ENCODE measurements at regions not wholly inside any gene's neighbourhood (a gene's known extent, or its start where the extent isn't known, plus 50 kb on each side); places are given as distances from the start of the nearest gene placed in this dataset.
A peak's percentile ranks its signal among the peaks of the same experiment; 100 is the strongest.

DNA sequence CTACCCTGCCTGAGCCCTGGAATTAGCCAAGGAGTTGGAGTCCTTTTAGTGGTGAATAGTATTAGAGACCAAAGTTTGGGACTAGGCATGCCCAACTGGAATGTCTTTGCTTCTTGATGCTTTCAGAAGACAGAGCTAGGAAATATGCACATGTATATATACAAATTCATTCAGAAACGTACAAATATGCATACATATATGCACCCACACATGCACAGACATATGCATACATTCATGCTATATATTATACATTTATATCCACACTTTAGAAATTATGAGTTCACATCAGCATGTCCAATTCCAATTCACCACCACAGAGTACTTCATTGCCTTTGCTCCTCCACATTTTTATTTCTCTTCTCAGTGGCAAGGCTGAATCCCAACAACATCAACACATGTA lies 398.3 kb upstream of the MPDZ start:
- H3K36me3 ChIP-seq (ENCODE audit: control insufficient read depth, insufficient read depth, low read length): no peaks in the 10 kb centered on the region
- no peak for DNase-seq
- no peak overlapping the region for H3K4me3 Mint-ChIP-seq
- no peaks in the 10 kb centered on the region for H3K27me3 Mint-ChIP-seq (ENCODE audit: insufficient read depth)
- H3K4me1 ChIP-seq (ENCODE audit: control insufficient read depth, insufficient read depth, low read length): peaks cover 3% of the 10 kb centered on the region
- no peak overlapping the region for H3K27ac Mint-ChIP-seq
- no peak overlapping the region for H3K4me3 ChIP-seq (ENCODE audit: low read length)
- H3K9me3 ChIP-seq (ENCODE audit: control insufficient read depth, low read length): no peaks in the 10 kb centered on the region
- TF ChIP-seq, protein P1, sequence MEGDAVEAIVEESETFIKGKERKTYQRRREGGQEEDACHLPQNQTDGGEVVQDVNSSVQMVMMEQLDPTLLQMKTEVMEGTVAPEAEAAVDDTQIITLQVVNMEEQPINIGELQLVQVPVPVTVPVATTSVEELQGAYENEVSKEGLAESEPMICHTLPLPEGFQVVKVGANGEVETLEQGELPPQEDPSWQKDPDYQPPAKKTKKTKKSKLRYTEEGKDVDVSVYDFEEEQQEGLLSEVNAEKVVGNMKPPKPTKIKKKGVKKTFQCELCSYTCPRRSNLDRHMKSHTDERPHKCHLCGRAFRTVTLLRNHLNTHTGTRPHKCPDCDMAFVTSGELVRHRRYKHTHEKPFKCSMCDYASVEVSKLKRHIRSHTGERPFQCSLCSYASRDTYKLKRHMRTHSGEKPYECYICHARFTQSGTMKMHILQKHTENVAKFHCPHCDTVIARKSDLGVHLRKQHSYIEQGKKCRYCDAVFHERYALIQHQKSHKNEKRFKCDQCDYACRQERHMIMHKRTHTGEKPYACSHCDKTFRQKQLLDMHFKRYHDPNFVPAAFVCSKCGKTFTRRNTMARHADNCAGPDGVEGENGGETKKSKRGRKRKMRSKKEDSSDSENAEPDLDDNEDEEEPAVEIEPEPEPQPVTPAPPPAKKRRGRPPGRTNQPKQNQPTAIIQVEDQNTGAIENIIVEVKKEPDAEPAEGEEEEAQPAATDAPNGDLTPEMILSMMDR (conservative IDR thresholded peaks at IDR 0.05): no peak
- 68 to 86% methylated on average over 1 of the region's 1 CpG for WGBS, 2 experiments (ENCODE audit: insufficient coverage in 1 of 2, insufficient read length in 1 of 2)
- no peak overlapping the region for H3K27ac ChIP-seq (ENCODE audit: low read depth, low read length)
- H3K9ac ChIP-seq (ENCODE audit: extremely low read depth, low read length, poor library complexity, severe bottlenecking): no peak overlapping the region
- no peaks in the 10 kb centered on the region for H3K9me3 Mint-ChIP-seq
- no peaks in the 10 kb centered on the region for H3K27me3 ChIP-seq (ENCODE audit: control insufficient read depth, insufficient read depth, low read length, poor library complexity, severe bottlenecking)
- peaks cover 14% of the 10 kb centered on the region for H3K4me1 Mint-ChIP-seq
- H3K36me3 Mint-ChIP-seq (ENCODE audit: low read depth): no peaks in the 10 kb centered on the region

DNA sequence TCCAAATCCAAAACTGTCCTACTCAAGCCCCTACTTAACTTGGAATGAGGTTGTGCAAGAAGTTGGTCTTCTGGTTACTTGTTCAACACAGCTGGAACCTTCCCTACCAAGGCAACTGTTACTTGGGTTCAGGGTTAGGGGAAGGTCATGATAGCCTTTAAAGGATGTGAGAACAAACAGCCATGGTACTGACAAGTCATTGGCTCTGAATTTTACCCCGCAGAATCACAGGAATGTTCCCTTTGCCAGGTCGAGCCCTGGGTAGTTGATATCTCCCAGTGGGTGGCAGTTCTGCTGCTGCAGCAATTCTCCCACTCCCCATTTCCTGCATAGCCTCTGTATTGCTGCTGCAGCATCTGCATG lies 396.1 kb upstream of the MPDZ start:
- no peaks in the 10 kb centered on the region for H3K9me3 ChIP-seq (ENCODE audit: control insufficient read depth, low read length)
- H3K9ac ChIP-seq (ENCODE audit: extremely low read depth, low read length, poor library complexity, severe bottlenecking): no peak overlapping the region
- no peaks in the 10 kb centered on the region for H3K36me3 ChIP-seq (ENCODE audit: control insufficient read depth, insufficient read depth, low read length)
- Mint-ChIP-seq H3K27ac (no peak overlapping the region), H3K4me1 (peaks cover 14% of the 10 kb centered on the region), H3K27me3 (ENCODE audit: insufficient read depth) (no peaks in the 10 kb centered on the region), H3K9me3 (no peaks in the 10 kb centered on the region), H3K4me3 (no peak overlapping the region), H3K36me3 (ENCODE audit: low read depth) (no peaks in the 10 kb centered on the region)
- no peak overlapping the region for H3K27ac ChIP-seq (ENCODE audit: low read depth, low read length)
- WGBS, 2 experiments (ENCODE audit: insufficient coverage in 1 of 2, insufficient read length in 1 of 2): 17 to 32% methylated on average over 2 of the region's 2 CpGs
- TF ChIP-seq, protein P1 (conservative IDR thresholded peaks at IDR 0.05): no peak
- peak; percentile 73 for DNase-seq
- H3K4me1 ChIP-seq (ENCODE audit: control insufficient read depth, insufficient read depth, low read length): peaks cover 3% of the 10 kb centered on the region
- no peaks in the 10 kb centered on the region for H3K27me3 ChIP-seq (ENCODE audit: control insufficient read depth, insufficient read depth, low read length, poor library complexity, severe bottlenecking)
- H3K4me3 ChIP-seq (ENCODE audit: low read length): no peak overlapping the region

DNA sequence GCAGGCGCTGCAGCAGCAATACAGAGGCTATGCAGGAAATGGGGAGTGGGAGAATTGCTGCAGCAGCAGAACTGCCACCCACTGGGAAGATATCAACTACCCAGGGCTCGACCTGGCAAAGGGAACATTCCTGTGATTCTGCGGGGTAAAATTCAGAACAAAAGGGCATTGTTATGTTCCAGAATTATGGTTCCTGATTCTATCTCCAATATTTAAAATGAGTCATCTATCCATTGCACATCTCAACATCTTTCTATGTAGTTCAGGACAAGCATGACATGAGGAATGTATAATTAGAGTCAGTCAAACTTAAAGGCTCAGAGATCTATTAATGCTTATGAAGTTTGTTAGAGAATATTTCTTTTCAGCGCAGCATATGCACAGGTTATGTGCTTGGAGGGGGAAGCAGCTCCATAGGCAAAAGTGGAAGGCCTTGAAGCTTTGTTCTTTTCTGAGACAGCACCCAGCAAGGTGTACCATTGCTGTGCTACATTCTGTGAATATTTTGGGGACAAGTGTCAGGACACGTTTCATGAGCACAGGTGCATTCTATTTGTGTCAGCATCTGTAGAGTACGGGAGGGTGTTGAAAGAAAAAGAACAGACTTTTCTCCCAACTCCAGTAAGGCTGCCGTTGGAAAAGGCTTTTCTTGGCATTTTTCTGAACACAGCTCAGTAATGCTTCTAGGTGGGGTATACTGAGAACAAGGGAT lies 395.6 kb upstream of the MPDZ start:
- Histone ChIP-seq H3K4me3 (ENCODE audit: low read length) (no peak overlapping the region), H3K27me3 (ENCODE audit: control insufficient read depth, insufficient read depth, low read length, poor library complexity, severe bottlenecking) (no peaks in the 10 kb centered on the region), H3K36me3 (ENCODE audit: control insufficient read depth, insufficient read depth, low read length) (no peaks in the 10 kb centered on the region), H3K9ac (ENCODE audit: extremely low read depth, low read length, poor library complexity, severe bottlenecking) (no peak overlapping the region), H3K4me1 (ENCODE audit: control insufficient read depth, insufficient read depth, low read length) (peaks cover 3% of the 10 kb centered on the region), H3K9me3 (ENCODE audit: control insufficient read depth, low read length) (no peaks in the 10 kb centered on the region), H3K27ac (ENCODE audit: low read depth, low read length) (no peak overlapping the region)
- no peak overlapping the region for H3K27ac Mint-ChIP-seq
- TF ChIP-seq, protein P1 (conservative IDR thresholded peaks at IDR 0.05): no peak
- peaks cover 14% of the 10 kb centered on the region for H3K4me1 Mint-ChIP-seq
- DNase-seq: no peak
- 73 to 92% methylated on average over 4 to 7 of the region's 7 CpGs for WGBS, 2 experiments (ENCODE audit: insufficient coverage in 1 of 2, insufficient read length in 1 of 2)
- no peaks in the 10 kb centered on the region for H3K27me3 Mint-ChIP-seq (ENCODE audit: insufficient read depth)
- no peak overlapping the region for H3K4me3 Mint-ChIP-seq
- H3K9me3 Mint-ChIP-seq: no peaks in the 10 kb centered on the region
- H3K36me3 Mint-ChIP-seq (ENCODE audit: low read depth): no peaks in the 10 kb centered on the region
